IMR-90 (cell line): ENCODE measurements at regions not wholly inside any gene's neighbourhood (a gene's known extent, or its start where the extent isn't known, plus 50 kb on each side); places are given as distances from the start of the nearest gene placed in this dataset.

ENCODE experiments used
- ATAC-seq: fragments of 200-7000 bp; cut with Tn5 transposase; 2 replicates; pipeline ENCODE4 v1.9.1; 2020; ENCODE audit warnings: low read depth, mild to moderate bottlenecking, moderate library complexity
- BruUV-seq: library from RNA; stranded (reverse); fragments of 400-500 nt; replicated peaks from 2 replicates; lab custom pipeline; 2021; lab: Mats Ljungman, UMichigan
- CTCF ChIA-PET: fragments of 300-600 bp; formaldehyde crosslinking; extraction: SDS; loops from one replicate; lab custom pipeline; 2021; ENCODE audit warnings: antibody characterized with exemption; lab: Yijun Ruan, JAX
- POLR2A ChIA-PET: fragments of 300-600 bp; sonication (Branson Sonifier 250); formaldehyde crosslinking; loops from one replicate; lab custom pipeline; 2022; ENCODE audit warnings: antibody characterized with exemption; ENCODE audit not compliant: unreplicated experiment; lab: Charles Lee
- DNase-seq: peaks from one replicate; pipeline ENCODE4 v3.0.0; 2013
- H2AFZ ChIP-seq: replicated peaks from 2 replicates; pipeline ENCODE3; 2013; ENCODE audit warnings: low read length, mild to moderate bottlenecking; ENCODE audit not compliant: poor library complexity
- H2AK5ac ChIP-seq: 2 replicates; pipeline ENCODE4 v1.6.1; 2013; ENCODE audit warnings: low read depth, low read length, inconsistent platforms
- H2AK9ac ChIP-seq: replicated peaks from 2 replicates; pipeline ENCODE3; 2013; ENCODE audit warnings: mild to moderate bottlenecking, low read depth, low read length, moderate library complexity; ENCODE audit not compliant: poor library complexity
- H2BK120ac ChIP-seq: 2 replicates; pipeline ENCODE4 v1.6.1; 2013; ENCODE audit warnings: low read depth, low read length, inconsistent platforms
- H2BK15ac ChIP-seq: 3 replicates; pipeline ENCODE4 v1.6.1; 2013; ENCODE audit warnings: low read depth, low read length, inconsistent platforms
- H2BK20ac ChIP-seq: 2 replicates; pipeline ENCODE4 v1.6.1; 2013; ENCODE audit warnings: low read depth, mild to moderate bottlenecking, inconsistent platforms, low read length, moderate library complexity
- H2BK5ac ChIP-seq: 2 replicates; pipeline ENCODE4 v1.6.1; 2013; ENCODE audit warnings: mild to moderate bottlenecking, low read depth, low read length, inconsistent platforms; ENCODE audit not compliant: poor library complexity, severe bottlenecking
- H3K14ac ChIP-seq: replicated peaks from 2 replicates; pipeline ENCODE4 v1.6.1; 2013; ENCODE audit warnings: low read depth, low read length, inconsistent platforms
- H3K18ac ChIP-seq: 2 replicates; pipeline ENCODE4 v1.6.1; 2013; ENCODE audit warnings: low read depth, low read length, control low read depth
- H3K23ac ChIP-seq: 2 replicates; pipeline ENCODE4 v1.6.1; 2013; ENCODE audit warnings: low read depth, low read length, inconsistent platforms
- H3K27ac ChIP-seq: 2 replicates; pipeline ENCODE4 v1.5.1; 2013; ENCODE audit warnings: mild to moderate bottlenecking, control low read depth, low read length; ENCODE audit not compliant: insufficient read depth
- H3K27me3 ChIP-seq: 2 replicates; pipeline ENCODE4 v1.6.1; 2013; ENCODE audit warnings: low read length; ENCODE audit not compliant: control insufficient read depth, insufficient read depth
- H3K36me3 ChIP-seq: 2 replicates; pipeline ENCODE4 v1.6.1; 2013; ENCODE audit warnings: low read length, mixed read lengths; ENCODE audit not compliant: control insufficient read depth, insufficient read depth
- H3K4ac ChIP-seq: 2 replicates; pipeline ENCODE4 v1.6.1; 2013; ENCODE audit warnings: low read depth, low read length, inconsistent platforms
- H3K4me1 ChIP-seq: 2 replicates; pipeline ENCODE4 v1.6.1; 2013; ENCODE audit warnings: low read length, mixed read lengths; ENCODE audit not compliant: control insufficient read depth, insufficient read depth
- H3K4me2 ChIP-seq: 2 replicates; pipeline ENCODE4 v1.6.1; 2013; ENCODE audit warnings: low read depth, mild to moderate bottlenecking, control low read depth, low read length, moderate library complexity
- H3K4me3 ChIP-seq: 2 replicates; pipeline ENCODE4 v1.5.1; 2013; ENCODE audit warnings: low read depth, mild to moderate bottlenecking, control low read depth, low read length, moderate library complexity; ENCODE audit not compliant: insufficient read depth
- H3K56ac ChIP-seq: 2 replicates; pipeline ENCODE4 v1.6.1; 2013; ENCODE audit warnings: low read length, inconsistent platforms; ENCODE audit not compliant: insufficient read depth; ENCODE audit errors: extremely low read depth
- H3K79me1 ChIP-seq, 2 experiments: 2 replicates each; pipeline ENCODE4 v1.6.1; 2013; ENCODE audit warnings: low read length in 2 of 2, inconsistent platforms in 1 of 2, low read depth in 1 of 2
- H3K9ac ChIP-seq: 2 replicates; pipeline ENCODE4 v1.6.1; 2013; ENCODE audit warnings: low read depth, low read length, control low read depth
- H3K9me1 ChIP-seq: 2 replicates; pipeline ENCODE4 v1.6.1; 2013; ENCODE audit warnings: low read length, inconsistent platforms; ENCODE audit not compliant: insufficient read depth
- H3K9me3 ChIP-seq: 2 replicates; pipeline ENCODE4 v1.6.1; 2013; ENCODE audit warnings: low read length; ENCODE audit not compliant: control insufficient read depth, insufficient read depth
- H4K20me1 ChIP-seq: 2 replicates; pipeline ENCODE4 v1.6.1; 2013; ENCODE audit warnings: low read length, inconsistent platforms; ENCODE audit not compliant: insufficient read depth
- H4K5ac ChIP-seq: 2 replicates; pipeline ENCODE4 v1.6.1; 2013; ENCODE audit warnings: mild to moderate bottlenecking, low read depth, low read length, control low read depth
- H4K8ac ChIP-seq, 2 experiments: 2 replicates each; pipeline ENCODE4 v1.6.1; 2013; ENCODE audit warnings: low read depth in 2 of 2, low read length in 2 of 2, control low read depth in 1 of 2, inconsistent platforms in 1 of 2
- H4K91ac ChIP-seq: 2 replicates; pipeline ENCODE4 v1.6.1; 2013; ENCODE audit warnings: low read depth, low read length, inconsistent platforms; ENCODE audit not compliant: insufficient read depth
- MXI1 ChIP-seq: IDR thresholded peaks from 2 replicates; pipeline ENCODE4 v1.6.1; 2012; ENCODE audit warnings: low read depth, mild to moderate bottlenecking, low read length, moderate library complexity, borderline replicate concordance
- NFE2L2 ChIP-seq: fragments of 150-350 bp; IDR thresholded peaks from 2 replicates; pipeline ENCODE4 v1.6.1; 2016; ENCODE audit warnings: low read depth, mild to moderate bottlenecking, low read length
- WGBS, 2 experiments: methylation state at CpG; one replicate each; pipeline versions ENCODE4 v1.1.5 to v1.1.7; 2013; ENCODE audit warnings: missing lambda C conversion rate in 2 of 2; ENCODE audit not compliant: insufficient read length in 1 of 2; ENCODE audit errors: extremely low coverage in 2 of 2; 5-methylcytosine and 5-hydroxymethylcytosine counted together
- dilution Hi-C: fragments of 300-500 bp; cut with HindIII; formaldehyde crosslinking; loops from one replicate; pipeline ENCODE4 v1.14.3; 2018; ENCODE audit warnings: low sequenced_read_pairs; ENCODE audit not compliant: unreplicated experiment
- in situ Hi-C: fragments of 300-500 bp; cut with MboI; formaldehyde crosslinking; loops from 3 replicates; pipeline ENCODE4 v1.14.3; 2019; ENCODE audit warnings: low sequenced_read_pairs, inconsistent platforms, mixed read lengths
- intact Hi-C: fragments of 100-400 bp; cut with micrococcal nuclease; formaldehyde crosslinking; loops from 2 replicates; pipeline ENCODE4 v1.10.0; 2022

DNA sequence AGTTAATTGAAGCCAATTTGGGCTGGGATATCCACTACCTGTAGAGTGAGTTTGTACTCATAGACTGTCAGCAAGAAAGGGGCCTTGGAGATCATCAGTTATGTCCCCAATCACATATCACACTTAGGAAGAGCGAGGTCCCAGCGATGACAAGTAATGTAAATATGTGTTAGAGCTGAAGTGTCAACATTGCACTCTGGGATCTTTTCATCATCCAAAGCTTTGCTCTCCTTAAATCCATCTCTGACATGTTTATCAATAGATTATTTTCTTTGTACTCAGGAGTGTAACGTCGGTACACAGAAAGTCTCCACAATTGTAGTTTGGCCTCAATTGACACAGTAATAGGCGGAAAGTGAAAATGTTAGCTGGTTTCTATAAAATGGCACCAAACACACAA, 113.7 kb upstream of the TPRG1 start:
- DNase-seq (no peak), ATAC-seq (no peak)
- ChIA-PET CTCF (no interaction called here), POLR2A (no interaction called here)
- no CpG with 5 or more reads among the region's 5 CpGs for WGBS, 2 experiments
- dilution Hi-C loops (no loop called here), in situ Hi-C loops (no loop called here), intact Hi-C loops (no loop called here)
- Histone ChIP-seq H3K4ac (no peak overlapping the region), H3K23ac (no peak overlapping the region), H2BK5ac (no peak overlapping the region), H3K18ac (no peak overlapping the region), H2BK120ac (no peak overlapping the region), H2AK9ac (no peak overlapping the region), H4K5ac (no peak overlapping the region), H3K9me3 (no peaks in the 10 kb centered on the region; the same call in 1 of the 2 replicates), H2AK5ac (no peak overlapping the region), H3K56ac (no peak overlapping the region), H3K36me3 (no peaks in the 10 kb centered on the region), H3K27me3 (peaks cover 2% of the 10 kb centered on the region), H4K91ac (no peak overlapping the region), H2AFZ (no peak overlapping the region), H3K9me1 (no peaks in the 10 kb centered on the region), H3K9ac (no peak overlapping the region), H4K8ac (no peak overlapping the region), H4K20me1 (no peaks in the 10 kb centered on the region), H3K79me1 (no peaks in the 10 kb centered on the region), H3K27ac (no peak overlapping the region), H3K4me2 (no peak overlapping the region), H2BK20ac (no peak overlapping the region), H3K4me3 (no peak overlapping the region), H3K14ac (no peak overlapping the region), H2BK15ac (no peak overlapping the region), H3K4me1 (no peaks in the 10 kb centered on the region)
- BruUV-seq, result no TSS peak
- no peak for TF ChIP-seq MXI1
- no peak for TF ChIP-seq NFE2L2
